ENCODE measurements at regions not wholly inside any gene's neighbourhood (a gene's known extent, or its start where the extent isn't known, plus 50 kb on each side); places are given as distances from the start of the nearest gene placed in this dataset.

GRCh38 chr4:1495416-1496115 is 89.3 kb upstream of the NKX1-1 start:
- POLR2A ChIA-PET = no interaction called here
- no peaks in the 10 kb centered on the region for H3K36me3 ChIP-seq (ENCODE audit: control insufficient read depth in 4 of 4, insufficient read depth in 4 of 4, low read length in 3 of 4)
- CTCF ChIA-PET = no interaction called here
- no peaks in the 10 kb centered on the region for H3K9me3 ChIP-seq (ENCODE audit: control extremely low read depth in 1 of 5, control insufficient read depth in 4 of 5, insufficient read depth in 2 of 5, low read depth in 1 of 5, low read length in 4 of 5)
- H3K4me1 ChIP-seq (ENCODE audit: control extremely low read depth in 1 of 4, control insufficient read depth in 4 of 4, insufficient read depth in 4 of 4, low read length in 3 of 4) = no peaks in the 10 kb centered on the region
- no peak overlapping the region for H3K4me3 ChIP-seq (ENCODE audit: control insufficient read depth in 1 of 7, extremely low read depth in 1 of 7, insufficient read depth in 4 of 7, low read depth in 2 of 7, low read length in 6 of 7)
- H3K27me3 ChIP-seq (replicated peaks in 2 of 5; ENCODE audit: control insufficient read depth in 4 of 5, insufficient read depth in 5 of 5, low read length in 4 of 5) = peaks cover 0 to 53% (median 9%) of the 10 kb centered on the region in 5 experiments
- 89% methylated on average over 33 of the region's 34 CpGs for WGBS (ENCODE audit: insufficient coverage)
- DNase-seq = no peak
- no peak overlapping the region for H3K27ac ChIP-seq (ENCODE audit: insufficient read depth in 1 of 2, low read depth in 1 of 2, low read length in 2 of 2, poor library complexity in 1 of 2, severe bottlenecking in 2 of 2)

- Histone ChIP-seq H3K9me3 (ENCODE audit: control extremely low read depth in 1 of 5, control insufficient read depth in 4 of 5, insufficient read depth in 2 of 5, low read depth in 1 of 5, low read length in 4 of 5) (no peaks in the 10 kb centered on the region), H3K27me3 (replicated peaks in 2 of 5; ENCODE audit: control insufficient read depth in 4 of 5, insufficient read depth in 5 of 5, low read length in 4 of 5) (peaks cover 0 to 60% (median 9%) of the 10 kb centered on the region in 5 experiments), H3K4me3 (ENCODE audit: control insufficient read depth in 1 of 7, extremely low read depth in 1 of 7, insufficient read depth in 4 of 7, low read depth in 2 of 7, low read length in 6 of 7) (no peak overlapping the region), H3K36me3 (ENCODE audit: control insufficient read depth in 4 of 4, insufficient read depth in 4 of 4, low read length in 3 of 4) (no peaks in the 10 kb centered on the region), H3K27ac (ENCODE audit: insufficient read depth in 1 of 2, low read depth in 1 of 2, low read length in 2 of 2, poor library complexity in 1 of 2, severe bottlenecking in 2 of 2) (no peak overlapping the region), H3K4me1 (ENCODE audit: control extremely low read depth in 1 of 4, control insufficient read depth in 4 of 4, insufficient read depth in 4 of 4, low read length in 3 of 4) (no peaks in the 10 kb centered on the region)
- WGBS (ENCODE audit: insufficient coverage) = 88% methylated on average over 32 of the region's 37 CpGs
- no peak for DNase-seq
- POLR2A ChIA-PET = no interaction called here
- CTCF ChIA-PET = no interaction called here
Measured at GRCh38 chr4:1494416-1495315, 88.4 kb upstream of the NKX1-1 start.

GRCh38 chr4:1493540-1494287 is 87.5 kb upstream of the NKX1-1 start:
- DNase-seq = no peak
- CTCF ChIA-PET = no interaction called here
- Histone ChIP-seq H3K27ac (ENCODE audit: insufficient read depth in 1 of 2, low read depth in 1 of 2, low read length in 2 of 2, poor library complexity in 1 of 2, severe bottlenecking in 2 of 2) (no peak overlapping the region), H3K36me3 (ENCODE audit: control insufficient read depth in 4 of 4, insufficient read depth in 4 of 4, low read length in 3 of 4) (no peaks in the 10 kb centered on the region), H3K9me3 (ENCODE audit: control extremely low read depth in 1 of 5, control insufficient read depth in 4 of 5, insufficient read depth in 2 of 5, low read depth in 1 of 5, low read length in 4 of 5) (no peaks in the 10 kb centered on the region), H3K4me3 (ENCODE audit: control insufficient read depth in 1 of 7, extremely low read depth in 1 of 7, insufficient read depth in 4 of 7, low read depth in 2 of 7, low read length in 6 of 7) (no peak overlapping the region), H3K27me3 (replicated peaks in 2 of 5; ENCODE audit: control insufficient read depth in 4 of 5, insufficient read depth in 5 of 5, low read length in 4 of 5) (peaks cover 0 to 69% (median 9%) of the 10 kb centered on the region in 5 experiments), H3K4me1 (ENCODE audit: control extremely low read depth in 1 of 4, control insufficient read depth in 4 of 4, insufficient read depth in 4 of 4, low read length in 3 of 4) (no peaks in the 10 kb centered on the region)
- 85% methylated on average over 20 of the region's 28 CpGs for WGBS (ENCODE audit: insufficient coverage)
- POLR2A ChIA-PET = no interaction called here

- H3K27ac ChIP-seq (ENCODE audit: insufficient read depth in 1 of 2, low read depth in 1 of 2, low read length in 2 of 2, poor library complexity in 1 of 2, severe bottlenecking in 2 of 2) = no peak overlapping the region
- H3K4me1 ChIP-seq (ENCODE audit: control extremely low read depth in 1 of 4, control insufficient read depth in 4 of 4, insufficient read depth in 4 of 4, low read length in 3 of 4) = no peaks in the 10 kb centered on the region
- WGBS (ENCODE audit: insufficient coverage) = 78% methylated on average over 38 of the region's 46 CpGs
- H3K4me3 ChIP-seq (ENCODE audit: control insufficient read depth in 1 of 7, extremely low read depth in 1 of 7, insufficient read depth in 4 of 7, low read depth in 2 of 7, low read length in 6 of 7) = no peak overlapping the region
- no peak for DNase-seq
- CTCF ChIA-PET = no interaction called here
- POLR2A ChIA-PET = no interaction called here
- no peaks in the 10 kb centered on the region for H3K9me3 ChIP-seq (ENCODE audit: control extremely low read depth in 1 of 5, control insufficient read depth in 4 of 5, insufficient read depth in 2 of 5, low read depth in 1 of 5, low read length in 4 of 5)
- peaks cover 0 to 66% (median 9%) of the 10 kb centered on the region in 5 experiments for H3K27me3 ChIP-seq (replicated peaks in 2 of 5; ENCODE audit: control insufficient read depth in 4 of 5, insufficient read depth in 5 of 5, low read length in 4 of 5)
- H3K36me3 ChIP-seq (ENCODE audit: control insufficient read depth in 4 of 4, insufficient read depth in 4 of 4, low read length in 3 of 4) = no peaks in the 10 kb centered on the region
Measured at GRCh38 chr4:1492651-1493539, 86.7 kb upstream of the NKX1-1 start.

- POLR2A ChIA-PET = no interaction called here
- no peak overlapping the region for H3K4me3 ChIP-seq (ENCODE audit: control insufficient read depth in 1 of 7, extremely low read depth in 1 of 7, insufficient read depth in 4 of 7, low read depth in 2 of 7, low read length in 6 of 7)
Measured at GRCh38 chr4:1492142-1492457, 85.9 kb upstream of the NKX1-1 start.

GRCh38 chr4:1491328-1492141 is 85.3 kb upstream of the NKX1-1 start:
- Histone ChIP-seq H3K27me3 (replicated peaks in 2 of 5; ENCODE audit: control insufficient read depth in 4 of 5, insufficient read depth in 5 of 5, low read length in 4 of 5) (peaks cover 0 to 66% (median 9%) of the 10 kb centered on the region in 5 experiments), H3K4me3 (ENCODE audit: control insufficient read depth in 1 of 7, extremely low read depth in 1 of 7, insufficient read depth in 4 of 7, low read depth in 2 of 7, low read length in 6 of 7) (no peak overlapping the region), H3K9me3 (ENCODE audit: control extremely low read depth in 1 of 5, control insufficient read depth in 4 of 5, insufficient read depth in 2 of 5, low read depth in 1 of 5, low read length in 4 of 5) (peaks cover 0 to 8% (median 3%) of the 10 kb centered on the region in 5 experiments), H3K4me1 (ENCODE audit: control extremely low read depth in 1 of 4, control insufficient read depth in 4 of 4, insufficient read depth in 4 of 4, low read length in 3 of 4) (no peaks in the 10 kb centered on the region), H3K36me3 (ENCODE audit: control insufficient read depth in 4 of 4, insufficient read depth in 4 of 4, low read length in 3 of 4) (no peaks in the 10 kb centered on the region), H3K27ac (ENCODE audit: insufficient read depth in 1 of 2, low read depth in 1 of 2, low read length in 2 of 2, poor library complexity in 1 of 2, severe bottlenecking in 2 of 2) (no peak overlapping the region)
- no peak for DNase-seq
- ChIA-PET POLR2A (no interaction called here), CTCF (no interaction called here)
- 94% methylated on average over 17 of the region's 21 CpGs for WGBS (ENCODE audit: insufficient coverage)

More at GRCh38 chr4:1492142-1492457, 85.9 kb upstream of the NKX1-1 start:
- H3K27ac ChIP-seq (ENCODE audit: insufficient read depth in 1 of 2, low read depth in 1 of 2, low read length in 2 of 2, poor library complexity in 1 of 2, severe bottlenecking in 2 of 2) = no peak overlapping the region
- DNase-seq = no peak
- 84% methylated on average over 5 of the region's 5 CpGs for WGBS (ENCODE audit: insufficient coverage)
- H3K4me1 ChIP-seq (ENCODE audit: control extremely low read depth in 1 of 4, control insufficient read depth in 4 of 4, insufficient read depth in 4 of 4, low read length in 3 of 4) = no peaks in the 10 kb centered on the region
- no peaks in the 10 kb centered on the region for H3K36me3 ChIP-seq (ENCODE audit: control insufficient read depth in 4 of 4, insufficient read depth in 4 of 4, low read length in 3 of 4)
- CTCF ChIA-PET = no interaction called here
- peaks cover 0 to 4% (median 0%) of the 10 kb centered on the region in 5 experiments for H3K9me3 ChIP-seq (ENCODE audit: control extremely low read depth in 1 of 5, control insufficient read depth in 4 of 5, insufficient read depth in 2 of 5, low read depth in 1 of 5, low read length in 4 of 5)
- peaks cover 0 to 66% (median 9%) of the 10 kb centered on the region in 5 experiments for H3K27me3 ChIP-seq (replicated peaks in 2 of 5; ENCODE audit: control insufficient read depth in 4 of 5, insufficient read depth in 5 of 5, low read length in 4 of 5)
